Renal cortex interstitium (tissue), 11 donors: ENCODE measurements at regions not wholly inside any gene's neighbourhood (a gene's known extent, or its start where the extent isn't known, plus 50 kb on each side); places are given as distances from the start of the nearest gene placed in this dataset.
A peak's percentile ranks its signal among the peaks of the same experiment; 100 is the strongest.

ENCODE experiments used
- DNase-seq, 11 donors: peaks; one replicate each; pipeline ENCODE4 v3.0.0-alpha.2; 2013; ENCODE audit warnings: low read depth in 9 of 11, low spot score in 4 of 11; ENCODE audit errors: extremely low read depth in 1 of 11

- DNase-seq, result no peak
These were observed 268.2 kb downstream of the SH3GL2 start for GRCh38 chr9:17846948-17847655.

GRCh38 chr9:17847908-17848307 lies 269.0 kb downstream of the SH3GL2 start:
- DNase-seq, result no peak

- DNase-seq, result no peak
These were observed 273.2 kb downstream of the SH3GL2 start for GRCh38 chr9:17852108-17852507.

GRCh38 chr9:17854487-17854886 lies 275.6 kb downstream of the SH3GL2 start:
- DNase-seq, result no peak

GRCh38 chr9:17856995-17857394 lies 278.1 kb downstream of the SH3GL2 start:
- DNase-seq, result no peak

- DNase-seq, result no peak
These were observed 280.4 kb downstream of the SH3GL2 start for GRCh38 chr9:17859228-17859627.

GRCh38 chr9:17859987-17860386 lies 281.1 kb downstream of the SH3GL2 start:
- no peak for DNase-seq

- DNase-seq, result no peak
These were observed 283.2 kb downstream of the SH3GL2 start for GRCh38 chr9:17862101-17862500.

- DNase-seq, result no peak
These were observed 283.8 kb downstream of the SH3GL2 start for GRCh38 chr9:17862629-17863028.

- no peak for DNase-seq
These were observed 284.5 kb downstream of the SH3GL2 start for GRCh38 chr9:17863213-17863883.

GRCh38 chr9:17863924-17864323 lies 285.1 kb downstream of the SH3GL2 start:
- DNase-seq, result no peak

GRCh38 chr9:17864951-17865350 lies 286.1 kb downstream of the SH3GL2 start:
- no peak for DNase-seq

- DNase-seq, result no peak
These were observed 287.0 kb downstream of the SH3GL2 start for GRCh38 chr9:17865881-17866280.

GRCh38 chr9:17870722-17871121 lies 291.9 kb downstream of the SH3GL2 start:
- no peak for DNase-seq

- DNase-seq, result no peak
These were observed 292.5 kb downstream of the SH3GL2 start for GRCh38 chr9:17871213-17871890.

GRCh38 chr9:17875886-17876285 lies 297.0 kb downstream of the SH3GL2 start:
- no peak for DNase-seq

GRCh38 chr9:17876687-17877086 lies 297.8 kb downstream of the SH3GL2 start:
- DNase-seq, result no peak

GRCh38 chr9:17878810-17879370 lies 300.0 kb downstream of the SH3GL2 start:
- DNase-seq, result no peak

- DNase-seq, result peak in 2 of 11 donors; percentile 1 to 11
These were observed 302.5 kb downstream of the SH3GL2 start for GRCh38 chr9:17881371-17881770.
